Neuronal stem cell (in vitro differentiated cells): ENCODE measurements at regions not wholly inside any gene's neighbourhood (a gene's known extent, or its start where the extent isn't known, plus 50 kb on each side); places are given as distances from the start of the nearest gene placed in this dataset.
A peak's percentile ranks its signal among the peaks of the same experiment; 100 is the strongest.

ENCODE experiments used
- DNase-seq: peaks from one replicate; pipeline ENCODE4 v3.0.0-alpha.2; 2013; ENCODE audit warnings: low spot score
- H2AFZ ChIP-seq: one replicate; pipeline ENCODE4 v1.6.1; 2013; ENCODE audit warnings: mild to moderate bottlenecking, low read length, inconsistent platforms
- H2AK5ac ChIP-seq: 2 replicates; pipeline ENCODE4 v1.6.1; 2013; ENCODE audit warnings: low read depth, mild to moderate bottlenecking, inconsistent platforms, low read length, moderate library complexity, mixed read lengths
- H2BK120ac ChIP-seq: 2 replicates; pipeline ENCODE4 v1.6.1; 2013; ENCODE audit warnings: low read depth, mild to moderate bottlenecking, inconsistent platforms, low read length, moderate library complexity, mixed read lengths
- H2BK12ac ChIP-seq: one replicate; pipeline ENCODE4 v1.6.1; 2013; ENCODE audit warnings: low read length, inconsistent platforms
- H2BK15ac ChIP-seq: 2 replicates; pipeline ENCODE4 v1.6.1; 2013; ENCODE audit warnings: mild to moderate bottlenecking, low read length, inconsistent platforms, mixed read lengths
- H2BK5ac ChIP-seq: one replicate; pipeline ENCODE4 v1.6.1; 2013; ENCODE audit warnings: inconsistent platforms, mild to moderate bottlenecking, low read length, moderate library complexity
- H3K14ac ChIP-seq: one replicate; pipeline ENCODE4 v1.6.1; 2013; ENCODE audit warnings: low read length, inconsistent platforms
- H3K18ac ChIP-seq: 2 replicates; pipeline ENCODE4 v1.6.1; 2013; ENCODE audit warnings: low read length, inconsistent platforms
- H3K23ac ChIP-seq: 2 replicates; pipeline ENCODE4 v1.6.1; 2013; ENCODE audit warnings: low read depth, mild to moderate bottlenecking, mixed read lengths, low read length, inconsistent platforms; ENCODE audit not compliant: poor library complexity
- H3K27ac ChIP-seq: replicated peaks from 3 replicates; pipeline ENCODE4 v1.5.1; 2013; ENCODE audit warnings: low read length, inconsistent platforms
- H3K27me3 ChIP-seq, 3 experiments: 2 replicates each; pipeline ENCODE4 v1.6.1; 2013; ENCODE audit warnings: low read length in 3 of 3, mild to moderate bottlenecking in 2 of 3, inconsistent platforms in 1 of 3, low read depth in 1 of 3, mixed read lengths in 1 of 3, moderate library complexity in 1 of 3; ENCODE audit not compliant: control insufficient read depth in 3 of 3, insufficient read depth in 3 of 3
- H3K36me3 ChIP-seq, 2 donors: replicated peaks in 1 of 2; 2 replicates each; pipeline ENCODE4 v1.6.1; 2013; ENCODE audit warnings: low read length in 2 of 2; ENCODE audit not compliant: control insufficient read depth in 2 of 2, insufficient read depth in 2 of 2
- H3K4ac ChIP-seq: 2 replicates; pipeline ENCODE4 v1.6.1; 2013; ENCODE audit warnings: inconsistent platforms, mild to moderate bottlenecking, low read length, moderate library complexity
- H3K4me1 ChIP-seq, 2 donors: 1 replicate in 1 of 2; 2 replicates in 1 of 2; pipeline ENCODE4 v1.6.1; 2013; ENCODE audit warnings: low read length in 2 of 2, low read depth in 1 of 2; ENCODE audit not compliant: control insufficient read depth in 2 of 2, insufficient read depth in 1 of 2
- H3K4me2 ChIP-seq: one replicate; pipeline ENCODE4 v1.6.1; 2013; ENCODE audit warnings: mild to moderate bottlenecking, low read length, inconsistent platforms; ENCODE audit not compliant: insufficient read depth, poor library complexity, severe bottlenecking
- H3K4me3 ChIP-seq, 2 donors: 2 replicates each; pipeline ENCODE4 v1.5.1; 2013; ENCODE audit warnings: low read length in 2 of 2, mild to moderate bottlenecking in 2 of 2, inconsistent platforms in 1 of 2, moderate library complexity in 1 of 2
- H3K79me1 ChIP-seq: one replicate; pipeline ENCODE4 v1.6.1; 2013; ENCODE audit warnings: low read depth, mild to moderate bottlenecking, inconsistent platforms, low read length, moderate library complexity
- H3K9ac ChIP-seq: one replicate; pipeline ENCODE4 v1.6.1; 2013; ENCODE audit warnings: mild to moderate bottlenecking, low read depth, low read length, inconsistent platforms; ENCODE audit not compliant: poor library complexity
- H3K9me3 ChIP-seq, 2 donors: replicated peaks in 1 of 2; 2 replicates each; pipeline versions ENCODE3 to v1.6.1; 2013; ENCODE audit warnings: low read length in 2 of 2, mild to moderate bottlenecking in 2 of 2, inconsistent platforms in 1 of 2, low read depth in 1 of 2, mixed read lengths in 1 of 2, moderate library complexity in 1 of 2; ENCODE audit not compliant: control insufficient read depth in 2 of 2, insufficient read depth in 1 of 2
- H4K8ac ChIP-seq: one replicate; pipeline ENCODE4 v1.6.1; 2013; ENCODE audit warnings: low read depth, mild to moderate bottlenecking, inconsistent platforms, low read length, moderate library complexity
- H4K91ac ChIP-seq: one replicate; pipeline ENCODE4 v1.6.1; 2013; ENCODE audit warnings: low read length, low read depth, mild to moderate bottlenecking, inconsistent platforms; ENCODE audit not compliant: poor library complexity
- WGBS, 2 donors: extraction: QIAGEN DNeasy Blood & Tissue Kit; methylation state at CpG; one replicate each; pipeline ENCODE4 v1.1.7; 2013; ENCODE audit warnings: missing lambda C conversion rate in 2 of 2, mixed read lengths in 1 of 2; ENCODE audit not compliant: insufficient read length in 2 of 2, insufficient replicate concordance in 1 of 2; ENCODE audit errors: extremely low coverage in 2 of 2; 5-methylcytosine and 5-hydroxymethylcytosine counted together

DNA sequence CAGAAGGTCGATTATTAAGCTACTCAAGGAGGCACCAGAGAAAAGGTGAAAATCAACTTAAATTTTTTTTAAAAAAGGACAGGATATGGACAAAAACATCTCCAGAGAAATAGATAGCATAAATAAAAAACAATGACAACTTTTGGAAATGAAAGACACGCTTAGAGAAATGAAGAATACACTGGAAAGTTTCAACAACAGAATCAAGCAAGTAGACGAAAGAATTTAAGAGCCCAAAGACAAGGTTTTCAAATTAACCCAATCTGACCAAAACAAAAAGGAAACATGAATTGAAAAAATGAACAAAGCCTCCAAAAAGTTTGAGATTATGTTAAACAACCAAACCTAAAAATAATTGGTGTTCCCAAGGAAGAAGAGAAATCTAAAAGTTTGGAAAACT, 191.1 kb upstream of the BMP4 start:
- DNase-seq: no peak
- Histone ChIP-seq H3K79me1 (no peaks in the 10 kb centered on the region), H3K18ac (no peak overlapping the region), H2AK5ac (no peak overlapping the region), H3K4ac (no peak overlapping the region), H2AFZ (no peak overlapping the region), H3K4me1 (no peaks in the 10 kb centered on the region), H2BK120ac (no peak overlapping the region), H2BK15ac (no peak overlapping the region), H3K4me2 (no peak overlapping the region), H3K36me3 (no peaks in the 10 kb centered on the region), H3K27ac (no peak overlapping the region), H3K9me3 (no peaks in the 10 kb centered on the region), H2BK5ac (no peak overlapping the region), H3K14ac (no peak overlapping the region), H4K91ac (no peak overlapping the region), H3K27me3 (no peaks in the 10 kb centered on the region), H3K9ac (no peak overlapping the region), H4K8ac (no peak overlapping the region), H2BK12ac (no peak overlapping the region), H3K4me3 (no peak overlapping the region), H3K23ac (no peak overlapping the region)
- WGBS, 2 donors: no CpG with 5 or more reads among the region's 3 CpGs

DNA sequence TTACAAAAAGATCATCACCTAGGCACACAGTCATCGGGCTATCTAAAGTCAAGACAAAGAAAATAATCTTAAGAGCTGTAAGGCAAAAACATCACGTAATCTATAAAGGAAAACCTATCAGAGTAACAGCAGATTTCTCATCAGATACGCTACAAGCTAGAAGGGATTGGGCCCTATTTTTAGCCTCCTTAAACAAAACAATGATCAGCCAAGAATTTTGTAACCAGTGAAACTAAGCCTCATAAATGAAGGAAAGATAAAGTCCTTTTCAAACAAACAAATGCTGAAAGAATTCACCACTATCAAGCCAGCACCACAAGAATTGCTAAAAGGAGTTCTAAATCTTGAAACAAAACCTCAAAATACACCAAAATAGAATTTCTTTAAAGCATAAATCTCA, 191.6 kb upstream of the BMP4 start:
- Histone ChIP-seq H3K4me1 (no peaks in the 10 kb centered on the region), H2BK15ac (no peak overlapping the region), H4K8ac (no peak overlapping the region), H3K4me2 (no peak overlapping the region), H2BK12ac (no peak overlapping the region), H3K14ac (no peak overlapping the region), H2AFZ (no peak overlapping the region), H3K4me3 (no peak overlapping the region), H3K27me3 (no peaks in the 10 kb centered on the region), H3K9me3 (no peaks in the 10 kb centered on the region), H3K9ac (no peak overlapping the region), H3K27ac (no peak overlapping the region), H2AK5ac (no peak overlapping the region), H4K91ac (no peak overlapping the region), H3K36me3 (no peaks in the 10 kb centered on the region), H3K23ac (no peak overlapping the region), H3K4ac (no peak overlapping the region), H3K79me1 (no peaks in the 10 kb centered on the region), H2BK120ac (no peak overlapping the region), H2BK5ac (no peak overlapping the region), H3K18ac (no peak overlapping the region)
- WGBS, 2 donors: no CpG with 5 or more reads among the region's 3 CpGs
- DNase-seq: no peak

GRCh38 chr14:54152351-54152750, 195.7 kb upstream of the BMP4 start:
- no peaks in the 10 kb centered on the region for H3K79me1 ChIP-seq
- no peak overlapping the region for H3K23ac ChIP-seq
- H3K9me3 ChIP-seq: no peaks in the 10 kb centered on the region
- no peak overlapping the region for H4K8ac ChIP-seq
- H2BK12ac ChIP-seq: no peak overlapping the region
- no peak overlapping the region for H3K4me3 ChIP-seq
- no peak overlapping the region for H2BK15ac ChIP-seq
- no peak overlapping the region for H2BK120ac ChIP-seq
- H2AFZ ChIP-seq: no peak overlapping the region
- H3K36me3 ChIP-seq: no peaks in the 10 kb centered on the region
- WGBS, 2 donors: no CpG with 5 or more reads among the region's 8 CpGs
- H3K4me1 ChIP-seq: no peaks in the 10 kb centered on the region
- H3K4me2 ChIP-seq: no peak overlapping the region
- no peak overlapping the region for H3K18ac ChIP-seq
- H3K14ac ChIP-seq: no peak overlapping the region
- H3K9ac ChIP-seq: no peak overlapping the region
- H2BK5ac ChIP-seq: no peak overlapping the region
- H3K27ac ChIP-seq: no peak overlapping the region
- no peak for DNase-seq
- H3K4ac ChIP-seq: no peak overlapping the region
- no peak overlapping the region for H2AK5ac ChIP-seq
- H4K91ac ChIP-seq: no peak overlapping the region
- H3K27me3 ChIP-seq: no peaks in the 10 kb centered on the region

- Histone ChIP-seq H2AFZ (peak overlapping the region; percentile 37), H2BK5ac (no peak overlapping the region), H3K36me3 (no peaks in the 10 kb centered on the region), H4K91ac (no peak overlapping the region), H3K18ac (peak overlapping the region; percentile 2), H3K23ac (no peak overlapping the region), H3K4me3 (no peak overlapping the region), H2BK120ac (no peak overlapping the region), H3K14ac (no peak overlapping the region), H3K4me2 (no peak overlapping the region), H3K9ac (no peak overlapping the region), H2BK15ac (no peak overlapping the region), H3K4me1 (peaks cover 2 to 3% of the 10 kb centered on the region in 2 donors), H3K27ac (no peak overlapping the region), H3K9me3 (no peaks in the 10 kb centered on the region), H2BK12ac (no peak overlapping the region), H3K79me1 (no peaks in the 10 kb centered on the region), H4K8ac (no peak overlapping the region), H3K4ac (no peak overlapping the region), H3K27me3 (peaks cover 0 to 10% (median 0%) of the 10 kb centered on the region in 3 experiments), H2AK5ac (no peak overlapping the region)
- no CpG with 5 or more reads among the region's 8 CpGs for WGBS, 2 donors
- no peak for DNase-seq
These were observed 209.7 kb upstream of the BMP4 start for GRCh38 chr14:54166049-54166950.
